GM21360 (cell line): ENCODE measurements at regions not wholly inside any gene's neighbourhood (a gene's known extent, or its start where the extent isn't known, plus 50 kb on each side); places are given as distances from the start of the nearest gene placed in this dataset.

Source experiments
- ATAC-seq: cut with Tn5 transposase; IDR thresholded peaks from one replicate; pipeline ENCODE4 v1.9.1; 2021; ENCODE audit warnings: mild to moderate bottlenecking, moderate library complexity; ENCODE audit not compliant: unreplicated experiment

GRCh38 chr6:142500250-142500786, 198.5 kb downstream of the ADGRG6 start:
- no peak for ATAC-seq

GRCh38 chr6:142501795-142502194, 200.0 kb downstream of the ADGRG6 start:
- no peak for ATAC-seq

- no peak for ATAC-seq
These were observed 205.3 kb downstream of the ADGRG6 start for GRCh38 chr6:142507065-142507464.

GRCh38 chr6:142510211-142510610, 208.4 kb downstream of the ADGRG6 start:
- ATAC-seq = no peak

- no peak for ATAC-seq
These were observed 216.3 kb downstream of the ADGRG6 start for GRCh38 chr6:142518126-142518525.

- ATAC-seq = no peak
These were observed 217.0 kb downstream of the ADGRG6 start for GRCh38 chr6:142518761-142519160.

- ATAC-seq = no peak
These were observed 220.0 kb downstream of the ADGRG6 start for GRCh38 chr6:142521791-142522190.

- no peak for ATAC-seq
These were observed 221.9 kb downstream of the ADGRG6 start for GRCh38 chr6:142523515-142524375.

GRCh38 chr6:142530566-142530965, 228.8 kb downstream of the ADGRG6 start:
- ATAC-seq = no peak

GRCh38 chr6:142531727-142532126, 229.9 kb downstream of the ADGRG6 start:
- no peak for ATAC-seq

- ATAC-seq = no peak
These were observed 232.3 kb downstream of the ADGRG6 start for GRCh38 chr6:142534076-142534475.

- ATAC-seq = no peak
These were observed 232.7 kb downstream of the ADGRG6 start for GRCh38 chr6:142534484-142534883.

GRCh38 chr6:142537612-142538478, 236.0 kb downstream of the ADGRG6 start:
- ATAC-seq = no peak

GRCh38 chr6:142542704-142543233, 241.0 kb downstream of the ADGRG6 start:
- no peak for ATAC-seq

- ATAC-seq = no peak
These were observed 241.8 kb downstream of the ADGRG6 start for GRCh38 chr6:142543606-142544005.

- no peak for ATAC-seq
These were observed 242.5 kb downstream of the ADGRG6 start for GRCh38 chr6:142544199-142544838.

- no peak for ATAC-seq
These were observed 243.3 kb downstream of the ADGRG6 start for GRCh38 chr6:142545147-142545546.

- no peak for ATAC-seq
These were observed 246.8 kb downstream of the ADGRG6 start for GRCh38 chr6:142548566-142548965.

- no peak for ATAC-seq
These were observed 248.7 kb downstream of the ADGRG6 start for GRCh38 chr6:142550310-142551063.

- ATAC-seq = no peak
These were observed 249.5 kb downstream of the ADGRG6 start for GRCh38 chr6:142551274-142551811.
